GM23338 (cell line): ENCODE measurements at regions not wholly inside any gene's neighbourhood (a gene's known extent, or its start where the extent isn't known, plus 50 kb on each side); places are given as distances from the start of the nearest gene placed in this dataset.

Source experiments
- EZH2phosphoT487 ChIP-seq: fragments of 200-600 bp; sonication (generic); IDR thresholded peaks from one replicate; pipeline ENCODE4 v1.8.1; 2018; ENCODE audit warnings: antibody characterized with exemption; ENCODE audit not compliant: unreplicated experiment
- ZNF331 ChIP-seq: fragments of 250-450 bp; sonication (Bioruptor Pico); IDR thresholded peaks from 2 replicates; pipeline ENCODE4 v1.5.0; 2020; ENCODE audit warnings: low read depth, mild to moderate bottlenecking, moderate library complexity
- TF ChIP-seq, protein P1 (sequence below): fragments of 250-450 bp; sonication (Bioruptor Pico); IDR thresholded peaks from 2 replicates; pipeline ENCODE4 v1.5.0; 2020; ENCODE audit warnings: mild to moderate bottlenecking, moderate library complexity
- TF ChIP-seq, protein P2 (sequence below): IDR thresholded peaks from 2 replicates; pipeline ENCODE4 v1.6.1; 2016; ENCODE audit warnings: antibody characterized with exemption
- TF ChIP-seq, protein P3 (sequence below), 2 experiments: fragments of 200-600 bp in 1 of 2; sonication (generic) in 1 of 2; conservative IDR thresholded peaks; 2 replicates each; pipeline versions ENCODE4 v1.5.1 to v1.6.1; 2016 to 2017; ENCODE audit warnings: antibody characterized with exemption in 2 of 2, low read depth in 2 of 2, mild to moderate bottlenecking in 2 of 2, moderate library complexity in 1 of 2

DNA sequence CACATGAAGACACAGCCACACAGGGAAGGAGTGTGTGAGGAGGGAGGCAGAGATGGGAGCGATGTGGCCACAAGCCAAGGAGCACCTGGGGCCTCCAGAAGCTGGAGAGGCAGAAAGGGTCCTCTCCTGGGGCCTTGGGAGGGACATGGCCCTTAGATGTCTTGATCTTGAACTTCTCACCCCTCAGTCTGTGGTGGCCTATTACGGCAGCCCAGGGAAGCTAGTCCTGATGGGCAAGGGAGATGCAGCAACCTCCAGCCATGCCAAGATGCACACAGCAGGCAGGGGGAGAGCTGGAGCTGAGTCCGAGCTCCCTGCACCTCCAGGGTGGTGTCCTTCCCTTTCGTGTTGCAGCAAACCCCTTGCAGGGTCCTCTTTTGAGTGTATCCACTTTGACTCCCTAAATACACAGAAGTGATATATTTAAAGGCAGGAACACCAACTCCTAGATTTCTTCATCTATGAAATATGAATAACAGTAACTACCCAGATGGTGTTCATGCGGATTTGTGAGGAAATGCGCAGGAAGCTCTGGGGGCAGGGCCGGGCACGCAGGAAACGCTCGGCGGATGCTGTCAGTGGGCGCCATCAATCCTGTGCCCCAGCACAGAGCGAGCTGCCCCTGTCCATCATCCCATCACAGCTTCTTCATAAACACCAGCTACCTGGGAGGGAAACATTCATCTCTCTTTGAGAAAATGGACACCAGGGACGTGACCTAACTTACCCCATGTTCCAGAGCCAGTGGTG, 230.4 kb upstream of the MYT1L start (continued):
- TF ChIP-seq, protein P1, sequence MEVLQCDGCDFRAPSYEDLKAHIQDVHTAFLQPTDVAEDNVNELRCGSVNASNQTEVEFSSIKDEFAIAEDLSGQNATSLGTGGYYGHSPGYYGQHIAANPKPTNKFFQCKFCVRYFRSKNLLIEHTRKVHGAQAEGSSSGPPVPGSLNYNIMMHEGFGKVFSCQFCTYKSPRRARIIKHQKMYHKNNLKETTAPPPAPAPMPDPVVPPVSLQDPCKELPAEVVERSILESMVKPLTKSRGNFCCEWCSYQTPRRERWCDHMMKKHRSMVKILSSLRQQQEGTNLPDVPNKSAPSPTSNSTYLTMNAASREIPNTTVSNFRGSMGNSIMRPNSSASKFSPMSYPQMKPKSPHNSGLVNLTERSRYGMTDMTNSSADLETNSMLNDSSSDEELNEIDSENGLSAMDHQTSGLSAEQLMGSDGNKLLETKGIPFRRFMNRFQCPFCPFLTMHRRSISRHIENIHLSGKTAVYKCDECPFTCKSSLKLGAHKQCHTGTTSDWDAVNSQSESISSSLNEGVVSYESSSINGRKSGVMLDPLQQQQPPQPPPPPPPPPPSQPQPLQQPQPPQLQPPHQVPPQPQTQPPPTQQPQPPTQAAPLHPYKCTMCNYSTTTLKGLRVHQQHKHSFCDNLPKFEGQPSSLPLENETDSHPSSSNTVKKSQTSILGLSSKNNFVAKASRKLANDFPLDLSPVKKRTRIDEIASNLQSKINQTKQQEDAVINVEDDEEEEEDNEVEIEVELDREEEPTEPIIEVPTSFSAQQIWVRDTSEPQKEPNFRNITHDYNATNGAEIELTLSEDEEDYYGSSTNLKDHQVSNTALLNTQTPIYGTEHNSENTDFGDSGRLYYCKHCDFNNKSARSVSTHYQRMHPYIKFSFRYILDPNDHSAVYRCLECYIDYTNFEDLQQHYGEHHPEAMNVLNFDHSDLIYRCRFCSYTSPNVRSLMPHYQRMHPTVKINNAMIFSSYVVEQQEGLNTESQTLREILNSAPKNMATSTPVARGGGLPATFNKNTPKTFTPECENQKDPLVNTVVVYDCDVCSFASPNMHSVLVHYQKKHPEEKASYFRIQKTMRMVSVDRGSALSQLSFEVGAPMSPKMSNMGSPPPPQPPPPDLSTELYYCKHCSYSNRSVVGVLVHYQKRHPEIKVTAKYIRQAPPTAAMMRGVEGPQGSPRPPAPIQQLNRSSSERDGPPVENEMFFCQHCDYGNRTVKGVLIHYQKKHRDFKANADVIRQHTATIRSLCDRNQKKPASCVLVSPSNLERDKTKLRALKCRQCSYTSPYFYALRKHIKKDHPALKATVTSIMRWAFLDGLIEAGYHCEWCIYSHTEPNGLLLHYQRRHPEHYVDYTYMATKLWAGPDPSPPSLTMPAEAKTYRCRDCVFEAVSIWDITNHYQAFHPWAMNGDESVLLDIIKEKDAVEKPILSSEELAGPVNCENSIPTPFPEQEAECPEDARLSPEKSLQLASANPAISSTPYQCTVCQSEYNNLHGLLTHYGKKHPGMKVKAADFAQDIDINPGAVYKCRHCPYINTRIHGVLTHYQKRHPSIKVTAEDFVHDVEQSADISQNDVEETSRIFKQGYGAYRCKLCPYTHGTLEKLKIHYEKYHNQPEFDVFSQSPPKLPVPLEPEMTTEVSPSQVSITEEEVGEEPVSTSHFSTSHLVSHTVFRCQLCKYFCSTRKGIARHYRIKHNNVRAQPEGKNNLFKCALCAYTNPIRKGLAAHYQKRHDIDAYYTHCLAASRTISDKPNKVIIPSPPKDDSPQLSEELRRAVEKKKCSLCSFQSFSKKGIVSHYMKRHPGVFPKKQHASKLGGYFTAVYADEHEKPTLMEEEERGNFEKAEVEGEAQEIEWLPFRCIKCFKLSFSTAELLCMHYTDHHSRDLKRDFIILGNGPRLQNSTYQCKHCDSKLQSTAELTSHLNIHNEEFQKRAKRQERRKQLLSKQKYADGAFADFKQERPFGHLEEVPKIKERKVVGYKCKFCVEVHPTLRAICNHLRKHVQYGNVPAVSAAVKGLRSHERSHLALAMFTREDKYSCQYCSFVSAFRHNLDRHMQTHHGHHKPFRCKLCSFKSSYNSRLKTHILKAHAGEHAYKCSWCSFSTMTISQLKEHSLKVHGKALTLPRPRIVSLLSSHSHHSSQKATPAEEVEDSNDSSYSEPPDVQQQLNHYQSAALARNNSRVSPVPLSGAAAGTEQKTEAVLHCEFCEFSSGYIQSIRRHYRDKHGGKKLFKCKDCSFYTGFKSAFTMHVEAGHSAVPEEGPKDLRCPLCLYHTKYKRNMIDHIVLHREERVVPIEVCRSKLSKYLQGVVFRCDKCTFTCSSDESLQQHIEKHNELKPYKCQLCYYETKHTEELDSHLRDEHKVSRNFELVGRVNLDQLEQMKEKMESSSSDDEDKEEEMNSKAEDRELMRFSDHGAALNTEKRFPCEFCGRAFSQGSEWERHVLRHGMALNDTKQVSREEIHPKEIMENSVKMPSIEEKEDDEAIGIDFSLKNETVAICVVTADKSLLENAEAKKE, result no peak
- TF ChIP-seq ZNF331 (CRISPR knock-in tag), result no peak
- TF ChIP-seq, protein P2, sequence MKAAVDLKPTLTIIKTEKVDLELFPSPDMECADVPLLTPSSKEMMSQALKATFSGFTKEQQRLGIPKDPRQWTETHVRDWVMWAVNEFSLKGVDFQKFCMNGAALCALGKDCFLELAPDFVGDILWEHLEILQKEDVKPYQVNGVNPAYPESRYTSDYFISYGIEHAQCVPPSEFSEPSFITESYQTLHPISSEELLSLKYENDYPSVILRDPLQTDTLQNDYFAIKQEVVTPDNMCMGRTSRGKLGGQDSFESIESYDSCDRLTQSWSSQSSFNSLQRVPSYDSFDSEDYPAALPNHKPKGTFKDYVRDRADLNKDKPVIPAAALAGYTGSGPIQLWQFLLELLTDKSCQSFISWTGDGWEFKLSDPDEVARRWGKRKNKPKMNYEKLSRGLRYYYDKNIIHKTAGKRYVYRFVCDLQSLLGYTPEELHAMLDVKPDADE, result no peak
- TF ChIP-seq, protein P3, sequence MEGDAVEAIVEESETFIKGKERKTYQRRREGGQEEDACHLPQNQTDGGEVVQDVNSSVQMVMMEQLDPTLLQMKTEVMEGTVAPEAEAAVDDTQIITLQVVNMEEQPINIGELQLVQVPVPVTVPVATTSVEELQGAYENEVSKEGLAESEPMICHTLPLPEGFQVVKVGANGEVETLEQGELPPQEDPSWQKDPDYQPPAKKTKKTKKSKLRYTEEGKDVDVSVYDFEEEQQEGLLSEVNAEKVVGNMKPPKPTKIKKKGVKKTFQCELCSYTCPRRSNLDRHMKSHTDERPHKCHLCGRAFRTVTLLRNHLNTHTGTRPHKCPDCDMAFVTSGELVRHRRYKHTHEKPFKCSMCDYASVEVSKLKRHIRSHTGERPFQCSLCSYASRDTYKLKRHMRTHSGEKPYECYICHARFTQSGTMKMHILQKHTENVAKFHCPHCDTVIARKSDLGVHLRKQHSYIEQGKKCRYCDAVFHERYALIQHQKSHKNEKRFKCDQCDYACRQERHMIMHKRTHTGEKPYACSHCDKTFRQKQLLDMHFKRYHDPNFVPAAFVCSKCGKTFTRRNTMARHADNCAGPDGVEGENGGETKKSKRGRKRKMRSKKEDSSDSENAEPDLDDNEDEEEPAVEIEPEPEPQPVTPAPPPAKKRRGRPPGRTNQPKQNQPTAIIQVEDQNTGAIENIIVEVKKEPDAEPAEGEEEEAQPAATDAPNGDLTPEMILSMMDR (conservative IDR thresholded peaks at IDR 0.05; ENCODE audit: low read depth in 2 of 2), result no peak
- TF ChIP-seq EZH2phosphoT487, result no peak
